ENCODE measurements at regions not wholly inside any gene's neighbourhood (a gene's known extent, or its start where the extent isn't known, plus 50 kb on each side); places are given as distances from the start of the nearest gene placed in this dataset.
"Not testable (repeated sequence)": the region's sequence is repeated elsewhere in the genome, so short reads cannot be mapped to it uniquely, and the experiment has no call there.

DNA sequence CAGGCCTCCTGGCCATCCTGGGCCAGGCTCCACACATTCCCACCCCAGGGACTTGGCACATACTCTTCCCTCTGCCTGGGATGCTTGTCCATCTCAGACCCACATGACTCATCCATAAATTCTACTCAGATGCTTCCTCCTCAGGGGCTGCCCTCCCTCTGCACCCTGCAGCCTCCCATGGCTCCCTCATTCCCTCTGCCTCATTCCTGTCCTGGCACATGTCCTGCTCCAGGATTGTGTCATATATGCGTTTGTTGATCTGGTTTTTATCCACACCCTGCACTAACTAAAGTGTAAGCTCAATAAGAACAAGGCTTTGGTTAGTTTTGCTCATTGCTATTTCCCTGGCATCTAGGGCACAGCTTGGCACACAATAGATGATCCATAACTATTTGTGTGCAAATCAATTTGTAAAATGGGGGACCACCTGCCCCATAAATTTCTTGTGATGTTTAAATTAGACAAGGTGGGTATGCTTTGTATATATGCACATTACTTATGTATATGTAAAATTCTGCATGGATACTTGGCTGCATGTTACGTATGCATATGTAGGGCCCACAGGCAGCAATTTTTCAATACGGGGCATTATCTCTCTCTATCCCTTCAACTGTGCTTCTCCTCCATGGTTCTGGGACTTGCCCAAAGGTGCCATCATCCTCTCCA is 191.4 kb downstream of the PTPRU start:
- DNase-seq = no peak

DNA sequence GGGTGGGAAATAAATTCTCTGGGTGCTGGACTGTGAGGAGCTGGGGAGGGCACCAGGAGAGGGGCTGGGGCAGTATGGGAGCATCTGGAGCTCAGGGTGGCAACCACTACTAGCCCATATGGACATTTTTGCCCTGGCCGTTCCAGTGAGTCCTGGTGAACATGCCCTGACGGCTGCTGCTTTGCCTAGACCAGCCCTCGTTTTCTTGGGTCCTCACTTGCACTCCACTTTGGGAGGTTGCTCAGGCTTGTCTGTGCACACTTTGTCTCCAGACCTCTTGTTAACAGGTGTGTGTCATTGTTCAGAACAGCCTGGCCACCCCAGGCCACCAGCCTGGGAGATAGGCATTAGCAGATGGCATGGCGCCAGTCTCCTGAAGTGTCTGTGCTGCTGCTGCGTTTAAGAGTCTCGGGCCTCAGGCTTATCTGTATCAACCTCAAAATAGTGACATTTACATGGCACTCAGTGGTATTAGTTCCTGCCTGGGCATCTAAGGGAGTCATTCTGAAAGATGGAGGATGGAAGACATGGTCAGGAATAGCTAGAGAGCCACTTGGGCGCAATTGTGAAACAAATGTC is 190.5 kb downstream of the PTPRU start:
- no peak for DNase-seq

DNA sequence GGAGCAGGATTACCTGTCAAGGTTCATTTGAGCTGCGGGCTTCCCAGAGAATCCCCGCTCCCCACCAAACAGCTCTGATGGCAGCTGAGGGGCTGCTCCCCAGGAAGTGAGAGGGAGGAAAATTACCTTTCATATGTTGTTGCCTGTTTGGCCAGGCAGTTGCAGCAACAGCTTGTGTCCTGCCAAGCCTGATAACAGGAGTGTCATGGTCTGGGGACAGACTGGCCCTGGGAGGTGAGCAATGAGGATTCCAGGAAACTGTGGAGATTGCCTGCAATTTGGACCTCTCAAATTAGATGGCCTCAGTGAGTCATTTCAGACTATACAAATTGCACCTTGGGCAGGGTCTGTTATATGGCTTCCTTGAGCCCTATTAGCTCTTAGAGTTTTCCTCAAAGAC is 189.3 kb downstream of the PTPRU start:
- no peak for DNase-seq

DNA sequence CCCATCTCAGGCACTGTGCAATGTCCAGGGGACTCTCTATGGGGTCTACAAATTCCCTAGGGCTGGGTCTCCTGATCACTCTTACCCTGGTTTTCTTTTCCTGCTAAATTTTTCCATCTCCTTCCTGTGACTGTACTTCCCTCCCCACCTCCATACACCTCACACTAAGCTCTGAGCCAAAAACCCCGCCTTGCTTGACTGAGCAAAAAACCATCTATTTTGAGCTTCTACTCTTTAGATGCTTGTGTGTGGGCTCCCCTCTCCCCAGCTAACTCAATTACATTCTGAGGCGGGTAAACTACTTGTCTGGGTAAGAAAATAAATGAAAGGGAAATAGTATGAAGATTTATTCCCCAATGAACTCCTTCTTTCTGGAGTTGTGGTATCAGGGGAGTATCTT is 187.9 kb downstream of the PTPRU start:
- DNase-seq = no peak

DNA sequence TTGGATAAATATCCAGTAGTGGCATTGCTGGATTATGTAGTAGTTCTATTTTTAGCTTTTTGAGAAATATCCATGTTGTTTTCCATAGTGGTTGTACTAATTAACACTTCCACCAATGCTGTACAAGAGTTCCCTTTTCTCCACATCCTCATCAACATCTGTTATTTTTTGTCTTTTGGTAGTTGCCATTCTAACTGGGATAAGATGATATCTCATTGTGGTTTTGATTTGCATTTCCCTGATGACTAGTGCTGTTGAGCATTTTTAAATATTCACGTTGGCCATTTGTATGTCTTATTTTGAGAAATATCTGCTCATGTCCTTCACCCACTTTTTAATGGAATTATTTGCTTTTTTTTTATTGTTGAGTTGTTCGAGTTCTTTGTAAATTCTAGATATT is 183.9 kb downstream of the PTPRU start:
- DNase-seq = no peak

DNA sequence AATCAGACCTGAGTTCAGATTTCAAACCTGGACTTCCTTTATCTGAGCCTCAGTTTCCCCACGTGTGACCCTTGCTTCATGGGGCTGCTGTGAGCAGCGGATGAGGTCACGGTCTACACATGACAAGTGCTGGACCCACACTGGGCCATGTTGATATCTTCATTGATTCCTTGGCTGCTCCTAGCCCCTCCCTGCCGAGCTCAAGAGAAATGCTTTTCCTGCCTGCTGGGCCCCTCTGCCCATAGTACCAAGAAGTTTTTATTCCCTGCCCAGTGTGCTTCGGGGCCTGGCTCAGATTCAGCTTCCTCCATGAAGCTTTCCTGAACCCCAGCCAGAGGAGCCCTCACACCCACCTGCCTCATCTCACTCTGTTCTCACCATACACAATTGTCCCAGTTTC is 181.6 kb downstream of the PTPRU start:
- DNase-seq = no peak

DNA sequence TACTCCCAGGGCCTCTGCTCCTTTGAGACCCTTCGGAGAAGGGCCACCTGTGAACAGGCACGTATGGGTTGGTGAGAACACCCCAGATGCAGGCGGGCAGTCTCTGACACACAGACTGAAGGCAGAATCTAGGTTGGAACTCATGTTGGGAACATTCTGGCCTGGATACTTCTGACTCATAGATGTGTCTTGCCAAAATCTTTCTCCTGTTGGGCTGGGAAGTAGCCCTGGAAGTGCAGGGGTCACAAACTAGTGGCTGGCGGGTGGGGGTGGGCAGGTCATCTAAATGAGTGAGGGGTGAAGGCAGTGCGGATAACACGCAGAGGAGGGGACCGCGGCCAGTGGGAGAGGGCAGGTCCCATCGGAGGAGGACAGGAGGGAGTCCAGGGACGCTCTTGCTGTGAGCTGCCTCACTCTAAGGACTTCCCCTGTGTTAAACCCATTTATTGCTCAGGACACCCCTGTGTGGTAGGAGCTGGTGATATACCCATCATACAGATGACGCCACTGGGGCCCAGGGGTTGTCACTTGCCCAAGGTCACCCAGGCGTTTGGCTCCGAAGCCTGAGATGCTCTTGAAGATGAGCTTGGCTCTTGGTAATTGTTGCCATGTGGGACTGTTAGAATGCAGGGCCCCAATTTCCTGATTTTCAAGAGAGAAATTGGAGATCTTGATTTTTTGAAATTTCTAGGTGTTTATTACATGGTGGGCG is 181.0 kb downstream of the PTPRU start:
- DNase-seq = no peak

DNA sequence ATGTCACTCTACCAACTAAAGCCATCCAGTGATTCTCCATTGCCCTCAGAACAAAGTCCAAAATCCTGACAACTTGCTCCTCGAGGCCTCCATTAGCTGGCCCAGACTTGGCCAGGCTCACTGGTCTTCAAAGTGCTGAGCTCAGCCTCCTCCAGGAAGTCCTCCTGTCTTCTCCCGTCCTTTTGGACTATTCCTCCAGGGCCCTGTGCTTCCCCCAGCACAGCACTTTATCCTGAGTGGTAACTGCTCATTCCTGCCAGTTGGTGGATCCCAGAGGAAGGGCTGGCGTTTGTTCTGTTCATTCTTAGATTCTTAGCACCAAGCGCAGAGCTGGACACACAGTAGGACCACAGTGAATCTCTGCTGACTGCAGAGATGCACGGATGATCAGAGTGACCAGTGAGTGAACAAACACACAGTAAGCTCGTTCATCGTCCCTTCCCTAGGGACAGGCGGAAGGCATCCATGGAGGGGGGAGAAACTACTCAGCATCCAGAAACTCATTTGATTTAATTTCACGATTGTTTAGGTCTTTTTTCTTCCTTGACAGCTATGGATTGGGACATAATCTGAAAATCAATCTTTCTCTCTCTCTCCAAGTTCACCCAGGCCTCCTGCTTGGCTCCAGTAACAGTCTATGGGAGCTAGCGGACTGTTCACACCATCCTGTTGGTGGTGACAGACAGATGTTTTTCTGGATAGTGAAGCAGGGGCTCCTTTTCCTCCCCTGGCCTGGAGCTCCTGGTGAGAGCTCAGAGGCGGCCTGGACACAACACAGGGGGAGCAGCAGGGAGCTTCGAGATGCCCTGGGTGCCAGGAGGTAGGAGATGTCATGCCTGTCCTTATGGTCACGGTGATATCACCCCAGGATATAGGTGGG is 180.2 kb downstream of the PTPRU start:
- no peak for DNase-seq

DNA sequence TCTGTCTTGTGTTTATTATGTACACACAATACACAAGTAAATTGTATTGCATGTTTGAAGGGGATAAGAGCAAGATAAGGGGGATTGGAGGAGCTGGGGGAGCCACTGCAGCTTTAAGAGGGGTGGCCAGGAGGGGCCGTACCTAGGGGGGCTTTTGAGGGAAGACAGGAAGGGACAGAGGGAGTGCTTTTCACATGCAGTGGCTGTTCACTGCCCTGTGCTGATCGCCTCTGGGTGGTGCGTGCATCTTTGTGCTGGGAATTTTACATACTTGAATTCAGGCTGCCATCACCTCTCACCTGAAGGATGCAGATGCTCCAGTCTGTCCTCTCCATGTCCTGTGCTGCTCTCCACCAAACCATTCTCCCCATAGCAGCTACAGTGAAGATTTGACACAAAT is 179.5 kb downstream of the PTPRU start:
- no peak for DNase-seq

DNA sequence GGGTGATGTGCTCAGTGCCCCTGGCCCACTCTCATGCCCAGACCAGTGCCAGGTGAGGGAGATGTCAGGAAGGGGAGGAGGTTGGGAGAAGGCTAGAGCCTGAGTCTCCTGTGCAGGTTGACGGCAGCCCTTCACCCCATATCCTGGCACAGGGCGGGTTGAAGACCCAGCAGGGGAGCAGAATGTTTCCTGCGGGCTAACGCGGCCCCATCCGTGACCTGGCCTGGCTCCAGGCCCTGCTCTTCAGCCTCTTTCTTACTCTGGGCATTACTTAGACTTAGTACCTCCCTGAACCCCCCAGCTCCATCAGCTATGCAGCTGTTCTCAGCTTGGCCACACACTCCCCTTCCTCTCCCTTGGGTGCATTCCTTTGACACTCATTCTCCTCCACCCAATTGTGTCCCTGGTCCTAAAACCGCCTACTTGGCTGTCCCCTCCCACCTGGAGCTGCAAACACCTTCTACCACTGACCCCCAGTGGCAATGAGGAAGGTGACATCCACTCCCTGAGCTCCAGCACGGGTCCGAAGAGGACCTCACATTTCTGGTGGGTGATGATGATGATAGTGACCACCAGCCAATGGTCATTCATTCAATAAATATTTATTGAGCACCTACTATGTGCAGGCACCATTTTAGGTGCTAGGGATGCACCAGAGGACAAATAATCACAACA is 179.0 kb downstream of the PTPRU start:
- no peak for DNase-seq

DNA sequence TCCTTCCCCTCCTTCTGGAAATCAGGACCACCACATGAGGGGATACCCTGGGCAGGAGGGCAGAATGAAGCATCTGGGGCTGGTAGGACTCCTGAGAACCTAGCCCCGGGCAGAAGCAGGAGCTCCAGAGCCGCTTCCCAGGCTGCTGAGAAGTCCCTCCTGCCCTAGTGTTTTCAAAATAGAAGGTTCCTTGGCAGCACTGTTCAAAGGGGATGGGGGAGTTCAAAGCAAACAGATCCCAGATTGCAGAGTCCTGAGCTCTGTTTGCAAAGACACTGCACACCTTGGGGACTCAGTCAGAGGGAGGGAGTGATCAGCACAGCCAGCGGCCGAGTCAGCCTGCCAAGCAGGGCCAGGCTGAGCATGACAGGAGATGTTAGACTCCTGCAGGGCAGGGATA is 177.8 kb downstream of the PTPRU start:
- DNase-seq = no peak

DNA sequence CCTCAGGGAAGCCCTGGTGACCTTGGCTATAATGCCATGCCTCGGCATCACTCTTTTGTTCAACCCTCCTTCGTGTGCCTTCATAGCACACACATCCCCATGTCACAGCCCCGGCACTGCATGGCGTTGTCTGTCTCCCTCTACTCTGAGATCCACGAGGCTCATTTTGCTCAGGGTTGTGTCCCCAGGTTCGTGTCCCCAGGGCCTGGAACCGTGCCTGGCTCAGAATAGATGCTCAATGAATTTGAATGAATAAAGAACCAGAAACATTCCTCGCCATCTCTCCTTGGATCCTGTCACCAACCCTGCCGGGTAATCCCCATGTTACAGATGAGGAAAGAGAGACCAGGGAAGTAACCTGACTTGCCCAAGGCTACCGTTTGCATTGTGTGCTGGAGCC is 177.3 kb downstream of the PTPRU start:
- no peak for DNase-seq

DNA sequence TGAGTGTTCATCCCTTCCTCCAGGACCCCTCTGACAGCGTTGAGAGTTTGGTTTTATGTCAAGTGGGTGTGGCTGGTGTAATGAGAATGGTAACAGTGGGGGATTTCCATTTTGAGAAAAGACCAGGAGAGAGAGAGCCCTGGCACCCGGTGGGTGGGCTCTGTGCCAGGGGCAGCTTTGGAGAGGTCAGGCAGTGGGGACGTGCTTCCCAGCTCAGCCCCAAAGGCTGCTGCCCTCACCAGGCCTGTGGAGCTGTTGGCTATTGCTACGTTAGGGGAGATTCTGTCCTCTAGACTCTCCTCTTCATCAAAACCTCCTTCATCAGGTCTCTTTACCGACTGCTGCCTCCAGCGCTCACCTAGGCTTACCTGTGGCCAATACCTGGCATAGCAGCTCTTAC is 176.3 kb downstream of the PTPRU start:
- no peak for DNase-seq

DNA sequence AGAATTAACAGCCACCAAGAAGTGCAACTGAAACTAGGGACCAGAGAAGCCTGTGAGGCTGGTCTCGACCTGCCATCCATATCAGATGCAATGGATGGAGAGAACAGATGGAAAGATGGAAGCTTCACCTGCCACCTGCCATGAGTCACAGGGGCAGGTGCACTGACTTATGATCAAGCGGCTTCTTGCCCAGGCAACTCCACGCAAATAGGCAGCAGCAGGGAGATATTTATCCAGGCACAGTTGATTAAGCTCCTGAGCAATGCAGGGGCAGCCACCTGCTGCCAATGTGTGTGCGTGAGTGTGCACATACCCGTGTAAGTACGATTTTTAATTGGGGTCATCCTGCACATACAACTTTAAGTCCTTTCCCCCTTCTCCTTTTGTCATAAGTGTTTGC is 174.2 kb downstream of the PTPRU start:
- DNase-seq = no peak

DNA sequence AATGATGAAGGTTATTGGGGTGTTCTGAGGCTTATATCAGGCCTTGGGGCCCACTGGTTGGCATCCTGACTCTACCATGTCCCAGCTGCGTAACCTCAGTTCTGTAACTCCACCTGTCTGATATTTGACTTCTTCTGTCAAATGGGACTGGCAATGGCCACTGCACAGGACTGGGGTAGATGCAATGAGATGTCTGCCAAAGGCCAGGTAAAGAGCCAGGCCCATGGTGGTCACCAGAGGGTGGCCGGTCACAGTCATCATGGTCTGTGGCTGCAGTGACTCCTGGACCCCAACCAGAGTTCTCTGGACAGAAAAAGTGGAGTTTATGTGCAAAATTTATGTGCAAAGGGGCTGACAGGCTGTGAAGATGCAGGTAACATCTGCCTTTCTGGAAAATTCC is 173.3 kb downstream of the PTPRU start:
- no peak for DNase-seq

DNA sequence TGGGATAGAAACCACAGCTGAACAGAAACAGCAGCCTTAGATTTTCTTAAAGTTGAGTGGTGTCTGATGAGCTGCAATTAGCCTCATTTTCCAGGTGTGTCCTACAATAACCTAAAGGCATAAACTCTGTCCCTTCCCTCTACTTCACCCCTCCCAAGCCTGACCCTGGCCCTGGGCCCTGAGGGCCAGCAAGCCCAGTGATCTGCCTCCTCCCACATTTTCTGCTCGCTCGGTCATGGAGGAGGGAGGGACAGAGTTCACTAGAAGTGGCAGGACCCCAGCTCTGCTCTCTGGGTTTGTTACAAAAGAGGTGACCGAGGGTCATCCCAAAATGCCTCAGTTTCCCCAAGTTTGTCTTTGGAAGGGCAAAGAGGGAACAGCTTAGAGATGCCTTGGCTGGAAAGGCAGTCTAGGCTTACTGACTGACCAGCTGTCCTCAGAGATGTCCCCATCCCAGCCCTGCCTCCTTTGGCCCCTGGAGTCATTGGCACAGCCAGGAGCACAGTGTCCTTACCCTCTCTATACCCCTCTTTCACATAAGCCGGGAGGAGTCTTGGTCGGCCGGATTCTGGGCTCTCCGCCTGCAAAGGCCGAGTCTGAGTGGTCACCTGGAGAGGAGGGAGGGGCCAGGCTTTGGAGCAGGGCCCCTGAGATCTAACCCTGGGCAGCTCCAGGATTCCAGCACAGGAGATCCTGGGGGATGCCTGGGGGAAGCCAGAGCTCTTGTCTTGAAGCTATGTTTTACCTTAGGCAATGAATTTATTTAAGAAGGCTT is 172.7 kb downstream of the PTPRU start:
- DNase-seq = no peak

DNA sequence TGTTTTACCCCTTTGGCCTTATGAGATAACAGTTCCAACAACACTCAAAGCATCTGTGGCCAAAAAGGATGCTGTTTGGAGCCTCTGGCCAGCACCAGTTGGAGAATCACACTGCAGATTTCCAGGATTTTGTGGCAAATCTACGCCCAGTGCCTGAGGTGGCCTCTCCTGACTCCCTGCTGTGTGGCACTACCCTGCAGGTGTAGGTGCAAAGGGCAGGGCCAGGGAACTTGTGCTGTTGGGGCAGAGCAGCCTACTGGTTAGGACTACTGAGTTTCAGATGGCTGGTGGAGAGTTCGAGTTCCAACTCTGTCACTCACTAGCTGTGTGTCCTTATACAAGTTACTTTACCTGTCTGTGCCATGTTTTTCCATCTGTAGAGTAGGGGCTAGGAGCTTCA is 170.5 kb downstream of the PTPRU start:
- no peak for DNase-seq

DNA sequence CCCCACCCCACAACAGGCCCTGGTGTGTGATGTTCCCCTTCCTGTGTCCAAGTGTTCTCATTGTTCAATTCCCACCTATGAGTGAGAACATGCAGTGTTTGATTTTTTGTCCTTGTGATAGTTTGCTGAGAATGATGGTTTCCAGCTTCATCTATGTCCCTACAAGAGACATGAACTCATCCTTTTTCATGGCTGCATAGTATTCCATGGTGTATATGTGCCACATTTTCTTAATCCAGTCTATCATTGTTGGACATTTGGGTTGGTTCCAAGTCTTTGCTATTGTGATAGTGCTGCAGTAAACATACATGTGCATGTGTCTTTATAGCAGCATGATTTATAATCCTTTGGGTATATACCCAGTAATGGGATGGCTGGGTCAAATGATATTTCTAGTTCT is 163.9 kb downstream of the PTPRU start:
- DNase-seq = not testable (repeated sequence)

DNA sequence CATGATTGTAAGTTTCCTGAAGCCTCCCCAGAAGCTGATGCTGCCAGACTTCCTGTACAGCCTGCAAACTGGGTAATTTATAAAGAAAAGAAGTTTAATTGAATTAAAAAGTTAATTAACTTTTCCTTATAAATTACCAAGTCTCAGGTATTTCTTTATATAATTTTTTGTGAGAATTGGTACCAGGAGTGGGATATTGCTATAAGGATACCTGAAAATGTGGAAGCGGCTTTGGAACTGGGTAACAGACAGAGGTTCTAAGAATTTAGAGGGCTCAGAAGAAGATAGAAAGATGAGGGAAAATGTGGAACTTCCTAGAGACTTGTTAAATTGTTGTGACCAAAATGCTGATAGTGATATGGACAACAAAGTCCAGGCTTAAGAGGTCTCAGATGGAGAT is 163.1 kb downstream of the PTPRU start:
- no peak for DNase-seq

DNA sequence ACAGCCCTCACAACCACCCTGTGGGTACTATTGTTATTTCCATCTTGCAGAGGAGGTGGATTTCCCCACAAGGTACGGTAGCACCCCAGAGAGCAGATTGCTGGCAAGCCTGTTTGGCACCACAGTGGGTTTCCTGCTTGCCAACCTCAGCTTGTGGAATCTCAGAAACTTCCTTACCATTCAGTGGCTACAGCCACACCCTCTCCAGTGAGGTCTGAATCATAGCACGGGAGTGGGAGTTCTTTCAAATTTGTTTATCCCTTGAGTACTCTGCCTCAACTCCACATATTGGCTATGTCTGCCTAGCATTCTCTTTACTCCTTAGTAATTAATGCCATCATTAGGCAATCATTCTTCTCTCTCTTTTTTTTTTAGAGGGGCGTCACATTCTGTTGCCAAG is 162.1 kb downstream of the PTPRU start:
- DNase-seq = no peak

DNA sequence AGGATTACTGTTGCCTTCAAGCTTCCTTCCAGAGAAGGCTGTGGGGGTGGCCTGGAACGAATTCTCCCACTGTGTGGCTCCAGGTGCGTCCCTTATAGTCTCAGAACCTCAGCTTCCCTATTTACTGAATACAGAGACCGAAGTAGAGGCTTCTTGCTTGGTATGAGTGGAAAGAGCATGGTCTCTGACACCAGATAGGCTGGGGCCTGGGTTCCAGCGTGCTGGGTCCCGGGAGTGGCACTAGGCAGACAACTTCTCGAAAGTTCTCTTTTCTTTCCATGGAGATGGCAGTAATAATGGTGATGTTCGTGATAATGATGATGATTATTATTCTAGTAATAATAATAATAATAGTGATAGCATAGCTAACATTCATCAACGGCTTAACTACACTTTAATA is 161.7 kb downstream of the PTPRU start:
- DNase-seq = no peak

DNA sequence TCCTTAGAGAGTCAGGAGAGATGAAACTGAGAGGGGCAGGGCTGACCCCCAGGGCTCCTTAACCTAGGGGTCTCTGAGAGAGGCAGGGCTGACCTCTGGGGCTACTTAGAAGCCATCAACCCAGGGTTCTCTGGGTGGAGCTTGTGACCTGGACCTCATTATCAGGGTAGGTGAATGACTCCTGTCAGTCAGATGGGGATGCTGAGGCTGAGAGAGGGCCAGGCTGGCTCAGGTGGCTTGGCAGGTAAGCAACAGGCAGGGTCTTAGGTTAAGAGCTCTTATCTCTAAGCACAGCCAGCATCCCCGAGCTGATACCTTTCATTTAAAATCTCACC is 160.9 kb downstream of the PTPRU start:
- DNase-seq = no peak

All from activated T-cell treated with anti-CD3 and anti-CD28 coated beads, Interleukin-2, amount 50 U/mL, for 1 hour (primary cell).